Kidney tubule cell (primary cell): ENCODE measurements at regions not wholly inside any gene's neighbourhood (a gene's known extent, or its start where the extent isn't known, plus 50 kb on each side); places are given as distances from the start of the nearest gene placed in this dataset.

ENCODE experiments used
- DNase-seq: peaks from one replicate; pipeline ENCODE4 v3.0.0-alpha.2; 2018; ENCODE audit warnings: low spot score

GRCh38 chr5:57705769-57706168 is 223.2 kb upstream of the ACTBL2 start:
- no peak for DNase-seq

DNA sequence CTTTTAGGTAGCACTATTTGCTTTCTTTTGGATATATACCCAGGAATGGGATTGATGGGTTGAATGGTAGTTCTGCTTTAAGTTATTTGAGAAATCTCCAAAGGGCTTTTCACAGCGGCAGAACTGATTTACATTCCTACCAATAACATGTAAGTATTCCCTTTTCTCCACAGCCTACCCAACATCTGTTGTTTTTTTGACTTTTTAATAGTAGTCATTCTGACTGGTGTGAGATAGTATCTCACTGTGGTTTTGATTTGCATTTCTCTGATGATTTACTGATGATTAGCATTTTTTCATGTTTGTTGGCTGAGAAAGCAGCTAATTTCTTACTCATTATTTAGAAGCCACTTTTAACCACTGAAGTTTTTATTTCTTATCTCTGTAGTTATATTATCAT is 221.1 kb upstream of the ACTBL2 start:
- no peak for DNase-seq

GRCh38 chr5:57700484-57700883 is 217.9 kb upstream of the ACTBL2 start:
- no peak for DNase-seq

DNA sequence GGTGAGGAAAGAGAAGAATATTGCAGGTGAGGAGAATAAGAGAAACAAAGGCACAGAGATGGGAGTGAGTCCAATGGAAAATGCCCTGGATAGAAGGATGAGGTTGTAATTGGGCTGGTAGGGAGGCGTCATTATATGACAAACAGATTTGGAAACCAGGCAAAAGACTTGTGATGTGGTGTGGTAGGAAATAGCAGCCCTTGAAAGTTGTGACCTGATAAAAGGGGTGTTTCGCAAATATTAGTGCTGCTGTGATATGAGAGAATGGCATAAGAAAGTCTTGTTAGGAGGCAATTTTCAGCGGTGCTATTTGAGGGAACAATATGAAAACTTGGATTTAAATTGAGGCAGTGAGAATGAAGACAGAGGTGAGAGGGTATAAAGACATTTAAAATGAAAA is 217.5 kb upstream of the ACTBL2 start:
- no peak for DNase-seq

- peak; percentile 97 for DNase-seq
Observed at GRCh38 chr5:57698802-57699201, 216.2 kb upstream of the ACTBL2 start.

- no peak for DNase-seq
Observed at GRCh38 chr5:57698086-57698485, 215.5 kb upstream of the ACTBL2 start.

DNA sequence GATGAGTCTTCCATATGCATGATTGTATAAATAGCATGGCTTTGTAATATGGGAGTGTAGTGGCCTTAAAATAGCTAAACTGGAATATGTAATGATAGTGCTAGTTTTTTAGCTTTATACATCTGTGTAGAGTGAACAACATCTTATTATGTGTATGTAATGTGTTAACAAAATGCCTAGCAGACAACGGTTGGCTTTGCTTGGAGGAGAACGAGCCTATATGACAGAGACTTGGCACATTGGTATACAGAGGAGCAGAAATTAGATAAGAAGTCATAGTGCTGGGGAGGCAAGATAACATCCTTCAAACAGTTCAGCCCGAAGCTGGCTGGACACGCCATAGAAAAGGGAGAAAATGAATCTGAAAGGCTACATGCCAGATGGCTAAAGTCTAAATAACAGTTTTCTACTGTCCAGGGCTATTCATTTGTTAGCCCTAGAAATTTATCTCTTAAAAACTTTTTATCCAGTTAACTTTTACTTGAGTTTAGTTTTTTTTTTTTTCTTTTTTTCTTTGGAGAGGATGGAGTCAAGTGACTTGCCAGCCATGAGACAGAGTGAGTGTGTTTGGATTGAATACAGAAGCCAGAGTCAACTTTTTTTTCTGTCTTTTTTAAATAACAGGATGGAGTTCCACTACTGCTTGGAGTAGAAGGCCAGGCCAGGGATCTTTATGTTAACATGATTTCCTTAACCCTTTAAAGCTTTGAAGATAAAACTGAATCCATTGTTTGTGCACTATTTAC is 214.4 kb upstream of the ACTBL2 start:
- DNase-seq = no peak

DNA sequence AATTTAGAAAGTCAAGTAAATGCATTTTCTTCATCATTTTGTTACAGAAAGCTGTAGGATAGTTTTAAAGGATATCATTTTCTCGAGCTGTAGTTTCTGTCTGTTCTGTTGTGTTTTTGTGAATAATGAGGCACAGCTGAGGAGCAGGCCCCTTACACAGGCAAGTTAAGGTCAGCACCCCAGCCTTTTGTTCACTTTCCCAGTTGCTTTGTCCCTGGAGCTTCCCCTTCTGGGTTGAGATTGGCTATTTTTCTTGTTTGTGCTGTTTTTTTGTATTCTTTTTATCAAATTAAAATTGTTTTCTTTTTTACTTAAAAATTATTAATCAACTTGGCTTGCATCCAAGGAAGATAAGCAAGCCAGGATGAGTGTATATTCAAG is 213.8 kb upstream of the ACTBL2 start:
- DNase-seq = no peak

GRCh38 chr5:57695706-57696388 is 213.2 kb upstream of the ACTBL2 start:
- DNase-seq = no peak

DNA sequence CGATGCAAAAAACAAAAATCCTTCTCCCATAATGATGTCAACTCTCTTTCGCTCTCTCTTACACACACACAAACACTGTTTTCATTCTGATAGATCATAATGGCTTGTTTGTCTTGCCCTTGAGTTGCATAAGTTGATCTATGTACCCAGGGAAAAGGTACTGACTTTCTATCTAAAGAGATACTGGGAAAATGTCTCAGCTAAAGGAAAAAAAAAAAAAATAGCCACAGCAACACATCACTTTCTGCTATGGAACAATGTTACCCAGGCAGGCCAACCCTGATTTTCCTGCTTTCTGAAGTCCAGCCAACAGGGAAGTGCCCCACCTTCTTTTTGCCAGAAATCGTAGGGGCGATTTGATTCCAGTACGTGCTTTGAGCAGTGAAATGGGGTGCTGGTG is 212.6 kb upstream of the ACTBL2 start:
- DNase-seq = no peak

DNA sequence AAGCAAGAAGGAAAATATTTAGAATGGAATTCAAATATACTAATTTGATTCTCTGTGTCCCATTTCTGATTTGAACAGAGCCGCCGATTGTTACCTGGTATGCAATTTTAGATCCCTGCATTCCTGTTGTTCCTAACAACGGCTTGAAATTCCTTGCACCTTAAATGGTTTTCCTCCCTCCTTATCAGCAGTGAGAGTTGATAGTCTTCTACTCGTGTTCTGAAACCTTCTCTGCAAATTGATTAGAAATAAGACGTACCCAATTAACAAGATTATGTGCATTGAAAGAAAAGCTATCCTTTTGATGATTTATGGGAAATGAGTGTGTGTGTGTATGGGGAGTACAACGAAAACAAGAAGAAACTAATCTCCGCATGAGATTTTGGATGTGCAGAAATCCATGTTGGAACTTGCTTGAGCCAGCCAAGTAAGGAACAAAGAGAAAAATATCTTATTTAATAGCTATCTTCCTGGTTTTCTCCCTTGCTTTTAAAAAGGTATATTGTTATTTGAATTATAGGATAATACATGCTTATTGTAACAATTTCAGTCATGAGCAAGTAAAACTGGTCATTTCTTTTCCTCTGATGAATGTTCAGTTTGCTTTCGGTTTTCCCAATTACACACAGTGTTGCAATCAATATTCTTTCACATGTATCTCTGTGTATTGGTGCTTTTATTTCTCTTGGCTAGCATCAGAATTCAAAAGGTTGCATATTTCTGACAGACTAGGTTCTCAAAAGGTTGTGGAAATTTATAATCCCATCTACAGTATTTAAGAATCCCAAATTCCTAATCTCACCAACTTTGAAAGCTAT is 211.1 kb upstream of the ACTBL2 start:
- DNase-seq = no peak

DNA sequence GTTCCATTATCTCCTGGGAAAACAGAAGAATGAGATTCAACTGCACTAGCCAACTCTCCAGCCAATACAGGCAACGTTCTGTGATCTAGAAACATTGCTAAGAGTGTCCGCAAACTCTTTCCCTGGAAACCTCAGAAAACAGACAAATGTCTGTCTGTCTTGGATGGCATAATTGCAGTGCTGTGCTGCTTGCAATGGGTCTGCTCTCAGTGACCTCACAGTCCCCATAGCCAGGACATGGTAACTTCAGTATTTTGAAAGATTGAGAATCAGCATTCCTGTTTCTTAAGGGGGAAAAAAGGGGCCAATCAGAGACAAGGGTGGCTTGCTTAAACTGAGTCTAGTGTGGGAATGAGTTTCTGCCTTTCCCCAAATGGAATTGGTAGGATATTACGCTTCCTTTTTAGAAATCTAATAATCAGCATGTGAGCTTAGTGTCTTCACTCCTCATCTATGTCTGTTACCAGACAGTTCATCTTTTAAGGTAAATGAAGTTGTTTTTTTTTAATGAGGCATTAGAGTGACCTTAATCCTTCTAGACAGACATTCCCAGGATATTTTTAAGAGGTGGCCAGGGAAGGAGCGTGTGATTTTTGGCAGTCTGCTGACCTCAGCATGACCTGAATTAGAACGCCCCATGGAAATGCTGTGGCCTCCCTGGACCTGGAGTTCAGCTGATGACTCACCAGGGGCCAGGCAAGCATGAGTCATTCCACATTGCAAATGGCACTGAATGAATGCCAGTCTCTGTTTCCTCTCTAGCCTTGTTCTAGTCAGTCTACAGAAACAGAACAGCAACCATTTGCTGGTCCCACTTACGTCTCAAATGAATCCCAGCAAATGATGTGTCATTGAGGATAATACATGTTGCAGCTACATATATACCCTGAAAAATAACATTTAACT is 210.2 kb upstream of the ACTBL2 start:
- DNase-seq = peak; percentile 95

- no peak for DNase-seq
Observed at GRCh38 chr5:57690724-57691123, 208.1 kb upstream of the ACTBL2 start.

DNA sequence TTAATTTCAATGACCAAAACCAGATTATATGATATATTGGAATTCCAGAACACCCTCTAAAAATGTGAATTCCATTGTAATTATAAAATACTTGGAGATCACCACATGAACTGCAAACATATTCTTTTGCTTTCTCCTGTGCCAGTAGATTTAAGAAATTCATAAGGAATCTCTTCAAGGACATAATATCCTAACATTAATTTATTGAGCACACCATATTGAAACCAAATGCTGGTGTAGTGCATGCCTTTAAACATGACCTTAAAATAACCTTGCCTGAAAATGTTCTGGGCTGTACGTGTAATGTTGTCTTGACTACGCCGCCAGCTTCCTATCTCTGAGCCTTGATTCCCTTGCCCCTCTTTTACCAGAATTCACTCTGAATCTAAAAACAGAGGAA is 205.0 kb upstream of the ACTBL2 start:
- DNase-seq = no peak

GRCh38 chr5:57685516-57686255 is 203.1 kb upstream of the ACTBL2 start:
- no peak for DNase-seq

DNA sequence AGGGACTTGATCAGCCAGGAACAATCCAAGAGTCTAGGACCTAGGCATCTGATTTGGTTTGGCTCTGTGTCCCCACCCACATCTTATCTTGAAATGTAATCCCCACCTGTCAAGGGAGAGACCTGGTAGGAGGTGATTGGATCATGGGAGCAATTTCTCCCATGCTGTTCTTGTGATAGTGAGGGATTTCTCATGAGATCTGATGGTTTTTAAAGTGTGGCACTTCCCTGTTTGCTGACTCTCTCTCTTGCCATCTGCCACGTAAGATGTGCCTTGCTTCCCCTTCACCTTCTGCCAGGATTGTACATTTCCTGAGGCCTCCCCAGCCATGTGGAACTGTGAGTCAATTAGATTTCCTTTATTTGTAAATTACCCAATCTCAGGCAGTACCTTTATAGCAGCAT is 201.7 kb upstream of the ACTBL2 start:
- peak; percentile 85 for DNase-seq

DNA sequence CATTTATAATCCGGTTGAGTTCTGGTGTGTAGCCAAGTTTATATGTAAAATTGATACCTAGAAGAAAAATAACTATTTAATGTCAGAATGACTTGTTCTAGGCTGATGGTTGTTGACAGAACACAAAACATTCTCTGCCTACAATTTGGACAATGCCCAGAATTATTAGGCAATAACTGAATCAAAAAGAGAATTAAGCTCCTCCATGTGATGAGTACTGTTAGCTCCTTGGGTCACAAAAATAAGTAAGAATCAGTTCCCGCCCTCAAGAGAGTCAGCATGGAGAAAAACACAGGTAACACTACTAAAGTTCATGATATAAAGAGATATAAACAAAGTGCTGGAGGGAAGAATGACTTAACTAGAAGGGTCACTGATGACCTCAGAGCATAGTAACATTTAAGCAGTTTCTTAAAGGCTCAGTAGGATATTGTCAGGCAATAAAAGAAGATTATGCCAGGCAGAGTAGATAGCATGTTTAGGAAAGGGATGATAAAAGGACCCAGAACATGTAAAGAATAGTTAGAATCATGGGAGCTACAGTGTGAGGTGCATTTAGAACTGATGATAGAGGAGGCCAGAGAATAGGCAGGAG is 200.5 kb upstream of the ACTBL2 start:
- DNase-seq = no peak

DNA sequence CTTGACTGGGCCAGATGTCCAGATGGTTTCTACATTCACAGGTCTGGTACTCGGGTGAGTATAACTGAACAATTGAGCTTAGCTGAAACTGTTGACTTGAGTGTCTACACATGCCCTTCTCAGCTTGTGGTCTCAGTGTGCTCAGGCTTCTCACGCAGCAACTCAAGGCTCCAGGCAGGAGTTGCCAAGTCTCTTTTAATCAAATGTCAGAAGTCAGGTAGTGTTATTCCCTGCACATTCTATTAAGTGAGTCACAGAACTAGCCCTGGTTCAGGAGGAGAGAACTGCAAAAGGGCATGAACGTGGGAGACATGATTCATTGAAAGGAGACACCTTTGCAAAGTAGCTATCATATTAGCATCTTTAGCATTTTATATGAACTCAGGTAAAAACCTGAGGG is 199.3 kb upstream of the ACTBL2 start:
- DNase-seq = peak; percentile 75

DNA sequence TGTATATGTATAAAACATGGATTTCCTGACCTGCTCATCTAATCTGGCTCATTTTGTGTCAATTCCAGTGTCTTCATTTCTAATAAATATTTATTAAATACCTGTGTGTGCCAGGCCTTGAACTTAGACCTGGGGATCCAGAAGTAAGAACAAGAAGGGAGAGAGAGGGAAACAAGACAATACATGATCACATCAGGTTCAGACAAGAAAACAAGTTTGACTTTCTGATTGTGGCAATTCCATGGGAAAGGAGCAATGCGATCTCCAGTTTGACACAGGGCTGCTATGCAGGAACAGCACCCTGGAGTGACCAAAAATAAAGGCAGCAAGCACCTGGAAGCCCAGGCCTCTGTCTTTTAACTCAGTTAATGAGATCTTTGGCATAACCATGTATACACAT is 198.1 kb upstream of the ACTBL2 start:
- no peak for DNase-seq

GRCh38 chr5:57677235-57677634 is 194.6 kb upstream of the ACTBL2 start:
- DNase-seq = no peak
